CD4-positive, alpha-beta T cell (primary cell): ENCODE measurements at regions not wholly inside any gene's neighbourhood (a gene's known extent, or its start where the extent isn't known, plus 50 kb on each side); places are given as distances from the start of the nearest gene placed in this dataset.
A peak's percentile ranks its signal among the peaks of the same experiment; 100 is the strongest.

ENCODE experiments used
- ATAC-seq: fragments of 200-7000 bp; cut with Tn5 transposase; one replicate; pipeline ENCODE4 v1.10.0; 2022; ENCODE audit warnings: mild to moderate bottlenecking; ENCODE audit not compliant: poor library complexity
- CTCF ChIA-PET: fragments of 350-600 bp; sonication (Branson Sonifier 250); formaldehyde crosslinking; loops from one replicate; lab custom pipeline; 2021; ENCODE audit warnings: antibody characterized with exemption, inconsistent platforms; lab: Charles Lee
- POLR2A ChIA-PET: fragments of 350-600 bp; sonication (Branson Sonifier 250); formaldehyde crosslinking; loops from one replicate; lab custom pipeline; 2021; ENCODE audit warnings: antibody characterized with exemption, inconsistent platforms; lab: Charles Lee
- DNase-seq, 14 experiments: peaks; one replicate each; pipeline ENCODE4 v3.0.0-alpha.2; 2013 to 2020; ENCODE audit warnings: mixed read lengths in 2 of 14
- H3K27ac ChIP-seq, 2 donors: one replicate each; pipeline versions ENCODE4 v1.5.1 to v1.7.0; 2013; ENCODE audit warnings: low read length in 2 of 2, low read depth in 1 of 2, mild to moderate bottlenecking in 1 of 2
- H3K27me3 ChIP-seq, 2 experiments: 1 replicate in 1 of 2; 2 replicates in 1 of 2; pipeline versions ENCODE4 v1.6.1 to v1.7.0; 2013; ENCODE audit warnings: low read length in 2 of 2, control low read depth in 1 of 2, mild to moderate bottlenecking in 1 of 2, moderate library complexity in 1 of 2; ENCODE audit not compliant: insufficient read depth in 2 of 2, control insufficient read depth in 1 of 2
- H3K36me3 ChIP-seq: one replicate; pipeline ENCODE4 v1.6.1; 2013; ENCODE audit warnings: low read length, control low read depth; ENCODE audit not compliant: insufficient read depth
- H3K4me1 ChIP-seq: one replicate; pipeline ENCODE4 v1.6.1; 2013; ENCODE audit warnings: low read length, control low read depth; ENCODE audit not compliant: insufficient read depth
- H3K4me3 ChIP-seq: one replicate; pipeline ENCODE4 v1.5.1; 2013; ENCODE audit warnings: mild to moderate bottlenecking, low read length, moderate library complexity
- H3K9me3 ChIP-seq, 2 experiments: 1 replicate in 1 of 2; 2 replicates in 1 of 2; pipeline versions ENCODE4 v1.6.1 to v1.7.0; 2013; ENCODE audit warnings: low read length in 2 of 2, mild to moderate bottlenecking in 2 of 2, control low read depth in 1 of 2, moderate library complexity in 1 of 2; ENCODE audit not compliant: control insufficient read depth in 1 of 2, insufficient read depth in 1 of 2
- H3K27ac Mint-ChIP-seq: one replicate; pipeline ENCODE4 v1.8.0; 2020; ENCODE audit warnings: mixed read lengths
- H3K27me3 Mint-ChIP-seq: one replicate; pipeline ENCODE4 v1.8.0; 2021; ENCODE audit warnings: mixed read lengths
- H3K36me3 Mint-ChIP-seq: one replicate; pipeline ENCODE4 v1.8.0; 2021; ENCODE audit warnings: low read depth, mixed read lengths
- H3K4me1 Mint-ChIP-seq: one replicate; pipeline ENCODE4 v1.8.0; 2021; ENCODE audit warnings: low read depth, mixed read lengths
- H3K4me3 Mint-ChIP-seq: one replicate; pipeline ENCODE4 v1.8.0; 2020; ENCODE audit warnings: mild to moderate bottlenecking, mixed read lengths
- H3K9me3 Mint-ChIP-seq: one replicate; pipeline ENCODE4 v1.8.0; 2020; ENCODE audit warnings: mixed read lengths
- CTCF ChIP-seq: fragments of 200-600 bp; IDR thresholded peaks from one replicate; pipeline ENCODE4 v1.8.0; 2022; ENCODE audit warnings: antibody characterized with exemption, mild to moderate bottlenecking
- intact Hi-C, 2 experiments: fragments of 100-400 bp; cut with DNase I in 1 of 2; cut with micrococcal nuclease in 1 of 2; formaldehyde crosslinking; loops; one replicate each; pipeline versions ENCODE4 v1.15.1 to v1.9.0; 2023 to 2025; cut with DNase I, micrococcal nuclease

GRCh38 chr5:173455599-173455957, 127.4 kb upstream of the STC2 start:
- no peaks in the 10 kb centered on the region for H3K36me3 ChIP-seq
- no peak overlapping the region for H3K27ac ChIP-seq
- H3K4me3 Mint-ChIP-seq: no peak overlapping the region
- no peak overlapping the region for H3K4me3 ChIP-seq
- no peaks in the 10 kb centered on the region for H3K9me3 Mint-ChIP-seq
- H3K4me1 Mint-ChIP-seq: no peaks in the 10 kb centered on the region
- intact Hi-C loops: no loop called here
- POLR2A ChIA-PET: no interaction called here
- no peaks in the 10 kb centered on the region for H3K36me3 Mint-ChIP-seq
- peaks cover 0 to 3% of the 10 kb centered on the region in 2 experiments for H3K9me3 ChIP-seq
- CTCF ChIA-PET: no interaction called here
- H3K27me3 Mint-ChIP-seq: no peaks in the 10 kb centered on the region
- no peaks in the 10 kb centered on the region for H3K27me3 ChIP-seq
- H3K4me1 ChIP-seq: no peaks in the 10 kb centered on the region
- DNase-seq (no peak), ATAC-seq (no peak)
- no peak for TF ChIP-seq CTCF
- H3K27ac Mint-ChIP-seq: no peak overlapping the region

GRCh38 chr5:173454736-173455598, 126.8 kb upstream of the STC2 start:
- no peaks in the 10 kb centered on the region for H3K4me1 ChIP-seq
- no peak overlapping the region for H3K27ac Mint-ChIP-seq
- POLR2A ChIA-PET: no interaction called here
- intact Hi-C loops: no loop called here
- H3K9me3 ChIP-seq: peaks cover 0 to 1% of the 10 kb centered on the region in 2 experiments
- CTCF ChIA-PET: no interaction called here
- ATAC-seq (no peak), DNase-seq (no peak)
- no peaks in the 10 kb centered on the region for H3K36me3 ChIP-seq
- H3K36me3 Mint-ChIP-seq: no peaks in the 10 kb centered on the region
- TF ChIP-seq CTCF: no peak
- no peaks in the 10 kb centered on the region for H3K4me1 Mint-ChIP-seq
- H3K27ac ChIP-seq: no peak overlapping the region
- H3K4me3 ChIP-seq: no peak overlapping the region
- no peak overlapping the region for H3K4me3 Mint-ChIP-seq
- no peaks in the 10 kb centered on the region for H3K27me3 Mint-ChIP-seq
- H3K27me3 ChIP-seq: no peaks in the 10 kb centered on the region
- H3K9me3 Mint-ChIP-seq: no peaks in the 10 kb centered on the region

- Mint-ChIP-seq H3K9me3 (no peaks in the 10 kb centered on the region), H3K4me1 (no peaks in the 10 kb centered on the region), H3K27ac (no peak overlapping the region), H3K36me3 (no peaks in the 10 kb centered on the region), H3K27me3 (no peaks in the 10 kb centered on the region), H3K4me3 (no peak overlapping the region)
- ChIA-PET POLR2A (no interaction called here), CTCF (no interaction called here)
- no peak for ATAC-seq
- intact Hi-C loops: no loop called here
- H3K36me3 ChIP-seq: no peaks in the 10 kb centered on the region
- no peak overlapping the region for H3K4me3 ChIP-seq
- peak in 2 of 14 experiments; percentile 8 to 26 for DNase-seq
- H3K9me3 ChIP-seq: no peaks in the 10 kb centered on the region
- TF ChIP-seq CTCF: no peak
- H3K27ac ChIP-seq: no peak overlapping the region
- no peaks in the 10 kb centered on the region for H3K27me3 ChIP-seq
- H3K4me1 ChIP-seq: no peaks in the 10 kb centered on the region
Observed at GRCh38 chr5:173454361-173454735, 126.1 kb upstream of the STC2 start.
